Neural progenitor cell (in vitro differentiated cells): ENCODE measurements at regions not wholly inside any gene's neighbourhood (a gene's known extent, or its start where the extent isn't known, plus 50 kb on each side); places are given as distances from the start of the nearest gene placed in this dataset.

ENCODE experiments used
- CTCF ChIP-seq: fragments of 200-600 bp; sonication (generic); IDR thresholded peaks from 2 replicates; pipeline ENCODE4 v1.5.1; 2017; ENCODE audit warnings: antibody characterized with exemption, mild to moderate bottlenecking
- EZH2 ChIP-seq: fragments of 200-600 bp; sonication (generic); IDR thresholded peaks from 2 replicates; pipeline ENCODE4 v1.6.1; 2017; ENCODE audit warnings: antibody characterized with exemption, mild to moderate bottlenecking, moderate library complexity
- EZH2phosphoT487 ChIP-seq: fragments of 200-600 bp; sonication (generic); IDR thresholded peaks from 2 replicates; pipeline ENCODE4 v1.6.1; 2017; ENCODE audit warnings: antibody characterized with exemption

GRCh38 chr3:181823716-181824115, 112.0 kb downstream of the SOX2 start:
- no peak for TF ChIP-seq CTCF
- no peak for TF ChIP-seq EZH2
- TF ChIP-seq EZH2phosphoT487, result no peak
